NB4 (cell line): ENCODE measurements at regions not wholly inside any gene's neighbourhood (a gene's known extent, or its start where the extent isn't known, plus 50 kb on each side); places are given as distances from the start of the nearest gene placed in this dataset.
"Not testable (repeated sequence)": the region's sequence is repeated elsewhere in the genome, so short reads cannot be mapped to it uniquely, and the experiment has no call there.

Experiments
- POLR2A ChIP-seq: IDR thresholded peaks from 2 replicates; pipeline ENCODE4 v1.6.1; 2011; ENCODE audit warnings: mild to moderate bottlenecking; ENCODE audit not compliant: insufficient read length; ENCODE audit errors: extremely low read depth
- TF ChIP-seq, protein P1 (sequence below): IDR thresholded peaks from one replicate; pipeline ENCODE4 v1.5.1; 2012; ENCODE audit warnings: low read depth, low read length

DNA sequence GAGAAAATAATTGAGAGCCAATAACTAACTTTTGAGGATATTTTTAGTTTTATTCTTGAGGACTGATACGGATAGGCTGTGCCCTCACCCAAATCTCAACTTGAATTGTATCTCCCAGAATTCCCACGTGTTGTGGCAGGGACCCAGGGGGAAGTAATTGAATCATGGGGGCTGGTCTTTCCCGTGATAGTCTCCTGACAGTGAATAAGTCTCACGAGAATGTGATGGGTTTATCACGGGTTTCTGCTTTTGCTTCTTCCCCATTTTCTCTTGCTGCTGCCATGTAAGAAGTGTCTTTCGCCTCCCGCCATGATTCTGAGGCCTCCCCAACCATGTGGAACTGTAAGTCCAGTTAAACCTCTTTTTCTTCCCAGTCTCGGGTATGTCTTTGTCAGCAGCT, 292.3 kb upstream of the TFAP2D start:
- TF ChIP-seq, protein P1, sequence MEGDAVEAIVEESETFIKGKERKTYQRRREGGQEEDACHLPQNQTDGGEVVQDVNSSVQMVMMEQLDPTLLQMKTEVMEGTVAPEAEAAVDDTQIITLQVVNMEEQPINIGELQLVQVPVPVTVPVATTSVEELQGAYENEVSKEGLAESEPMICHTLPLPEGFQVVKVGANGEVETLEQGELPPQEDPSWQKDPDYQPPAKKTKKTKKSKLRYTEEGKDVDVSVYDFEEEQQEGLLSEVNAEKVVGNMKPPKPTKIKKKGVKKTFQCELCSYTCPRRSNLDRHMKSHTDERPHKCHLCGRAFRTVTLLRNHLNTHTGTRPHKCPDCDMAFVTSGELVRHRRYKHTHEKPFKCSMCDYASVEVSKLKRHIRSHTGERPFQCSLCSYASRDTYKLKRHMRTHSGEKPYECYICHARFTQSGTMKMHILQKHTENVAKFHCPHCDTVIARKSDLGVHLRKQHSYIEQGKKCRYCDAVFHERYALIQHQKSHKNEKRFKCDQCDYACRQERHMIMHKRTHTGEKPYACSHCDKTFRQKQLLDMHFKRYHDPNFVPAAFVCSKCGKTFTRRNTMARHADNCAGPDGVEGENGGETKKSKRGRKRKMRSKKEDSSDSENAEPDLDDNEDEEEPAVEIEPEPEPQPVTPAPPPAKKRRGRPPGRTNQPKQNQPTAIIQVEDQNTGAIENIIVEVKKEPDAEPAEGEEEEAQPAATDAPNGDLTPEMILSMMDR: not testable (repeated sequence)
- TF ChIP-seq POLR2A: not testable (repeated sequence)
